CD4-positive, alpha-beta T cell treated with Interferon alpha-2 for 1 hour (primary cell): ENCODE measurements at regions not wholly inside any gene's neighbourhood (a gene's known extent, or its start where the extent isn't known, plus 50 kb on each side); places are given as distances from the start of the nearest gene placed in this dataset.
A peak's percentile ranks its signal among the peaks of the same experiment; 100 is the strongest.

Experiments used
- DNase-seq, 2 donors: peaks; one replicate each; pipeline ENCODE4 v3.0.0-alpha.2; 2020 to 2022

DNA sequence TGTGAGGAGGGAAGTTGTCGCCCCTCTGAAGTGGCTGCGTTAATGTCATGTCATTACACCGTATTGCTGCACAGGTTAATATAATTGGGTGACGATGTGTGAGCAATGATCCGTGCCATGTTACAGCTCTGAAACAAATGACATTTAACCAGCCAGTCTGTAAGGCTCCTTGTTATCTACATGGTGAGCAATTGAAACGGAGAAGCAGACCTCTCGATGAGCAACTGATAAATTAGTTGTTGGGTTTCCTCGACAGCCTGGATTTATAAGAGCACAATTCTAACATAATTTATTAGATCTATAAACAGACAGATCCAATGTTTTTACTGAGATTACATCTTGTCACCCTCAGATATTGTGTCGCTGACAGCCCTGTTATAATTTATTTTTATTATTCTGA lies 49.9 kb upstream of the MAFB start:
- DNase-seq, result no peak

DNA sequence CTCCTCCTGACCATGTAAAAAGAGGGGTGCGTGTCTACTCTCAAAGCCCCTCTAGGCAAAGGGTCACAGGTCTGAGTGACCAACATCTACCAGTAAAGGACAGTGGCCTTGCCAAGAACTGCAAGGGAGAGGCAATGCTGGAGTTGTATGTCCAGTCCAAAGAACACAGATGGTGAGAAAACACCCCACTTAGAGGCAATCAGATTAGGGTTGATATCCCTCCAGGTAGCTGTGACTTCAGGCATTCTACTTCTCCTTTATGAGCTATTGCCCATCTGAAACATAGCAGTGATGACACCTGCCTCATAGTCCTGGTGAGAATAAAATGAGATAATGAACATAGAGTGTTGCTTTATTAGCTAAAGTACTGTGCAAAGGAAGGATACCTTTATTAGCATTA lies 50.8 kb upstream of the MAFB start:
- DNase-seq, result no peak

DNA sequence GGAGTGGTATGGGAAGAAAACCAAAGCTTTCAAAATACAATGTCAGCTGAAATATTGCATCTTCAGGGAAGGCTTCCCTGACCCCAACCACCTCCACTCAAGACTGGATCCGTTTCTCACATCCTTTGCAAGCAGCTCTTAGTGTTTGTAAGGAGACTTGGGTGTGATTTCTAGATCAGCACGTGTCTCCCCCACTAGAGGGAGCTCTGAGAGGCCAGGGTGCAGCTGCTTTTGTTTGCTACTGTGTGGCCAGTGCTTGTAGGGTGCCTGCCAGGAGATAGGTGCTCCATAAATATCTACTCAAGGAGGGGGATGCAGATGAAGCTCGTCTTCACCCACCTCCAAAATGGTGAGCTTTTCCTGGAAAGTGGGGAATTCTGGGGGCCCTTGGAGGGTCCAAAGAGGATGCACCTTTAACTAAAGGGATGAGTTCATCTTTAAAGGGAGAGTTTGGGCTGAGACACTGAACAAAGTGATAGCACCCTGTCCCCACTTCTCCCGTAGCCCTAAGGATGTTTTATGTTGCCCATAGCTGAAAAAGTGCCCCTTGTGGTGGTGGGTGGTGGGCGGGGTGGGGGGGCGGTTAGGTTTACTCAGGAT lies 52.6 kb upstream of the MAFB start:
- peak; percentile 48 to 49 for DNase-seq

DNA sequence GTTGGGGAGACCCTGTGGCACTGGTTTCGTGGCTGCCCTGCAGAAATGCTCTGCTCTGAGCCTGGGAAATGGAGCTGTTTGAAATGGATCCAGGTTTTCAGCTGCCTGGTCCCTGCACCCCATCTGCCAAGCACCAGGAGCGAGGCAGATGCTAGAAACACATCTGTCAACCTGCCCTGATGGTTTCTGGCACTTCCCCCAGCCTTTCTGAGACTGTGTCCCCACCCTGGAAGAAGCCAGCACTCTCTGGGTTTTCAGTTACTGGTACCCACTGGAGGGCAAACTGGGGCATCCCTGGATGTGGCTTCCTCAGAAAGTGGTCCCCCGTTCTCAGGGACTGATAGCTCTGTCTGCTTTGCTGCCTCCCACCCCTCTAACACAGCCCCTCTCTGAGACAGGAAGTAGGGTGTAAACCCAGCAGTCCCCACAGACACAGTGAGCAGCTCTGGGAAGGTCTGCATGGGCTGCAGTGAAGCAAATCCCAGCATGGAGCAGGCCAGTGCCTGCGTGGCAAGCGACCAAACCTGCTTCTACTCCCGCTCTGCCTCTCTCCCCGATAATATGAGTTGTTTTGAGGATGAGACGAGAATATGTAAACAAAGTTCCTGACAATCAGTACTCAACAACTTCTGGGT lies 54.2 kb upstream of the MAFB start:
- no peak for DNase-seq

DNA sequence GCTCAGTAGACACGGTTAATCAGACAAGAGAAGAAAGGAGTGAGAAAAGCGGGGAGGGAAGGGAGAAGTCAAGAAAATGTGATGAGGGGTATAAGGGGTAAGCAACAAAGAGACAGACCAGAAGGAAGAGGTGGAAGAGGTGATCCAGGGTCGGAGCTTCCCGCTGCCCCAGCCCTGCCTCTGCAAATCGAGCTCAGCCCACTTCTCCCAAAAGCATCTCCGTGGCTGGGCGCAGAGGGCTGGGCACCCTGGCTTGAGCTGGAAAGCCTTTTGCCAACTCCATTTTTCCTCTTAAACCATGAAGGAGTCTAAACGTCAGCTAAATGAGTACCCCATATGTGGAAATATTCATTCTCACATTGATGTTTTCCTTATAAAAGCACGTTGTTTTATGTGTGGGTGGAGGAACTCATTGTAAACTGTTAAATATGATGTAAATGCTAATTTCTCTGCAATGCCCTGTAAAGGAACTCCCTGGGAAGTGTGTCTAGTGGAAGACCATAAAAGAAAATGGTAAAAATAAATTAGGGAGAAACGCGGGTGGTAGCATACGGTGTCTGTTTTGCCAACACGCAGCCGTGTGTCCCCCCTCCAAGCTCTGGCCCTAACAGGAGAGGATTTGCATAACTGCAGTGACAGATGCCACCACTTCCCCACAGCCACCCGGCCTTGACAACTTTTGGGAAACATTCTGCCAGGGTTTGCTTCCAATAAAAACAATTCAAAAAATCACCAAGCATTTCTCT lies 55.2 kb upstream of the MAFB start:
- DNase-seq, result no peak

DNA sequence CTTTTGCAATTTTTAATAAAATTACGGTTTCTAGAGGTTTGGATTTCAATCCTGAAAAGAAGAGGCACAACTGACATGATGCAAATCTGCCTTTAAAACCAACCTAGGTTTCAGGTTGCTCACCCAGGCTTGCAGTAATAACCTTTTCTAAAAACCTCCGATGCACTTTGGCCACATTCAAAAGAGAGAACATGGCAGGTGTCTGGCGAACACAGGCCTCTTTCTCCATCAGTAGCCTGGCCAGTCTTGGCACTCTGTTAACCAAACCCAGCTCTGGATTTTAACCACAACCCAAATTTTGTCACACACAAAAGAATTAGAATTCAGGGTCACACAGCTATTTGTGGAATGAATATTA lies 55.8 kb upstream of the MAFB start:
- DNase-seq, result no peak

DNA sequence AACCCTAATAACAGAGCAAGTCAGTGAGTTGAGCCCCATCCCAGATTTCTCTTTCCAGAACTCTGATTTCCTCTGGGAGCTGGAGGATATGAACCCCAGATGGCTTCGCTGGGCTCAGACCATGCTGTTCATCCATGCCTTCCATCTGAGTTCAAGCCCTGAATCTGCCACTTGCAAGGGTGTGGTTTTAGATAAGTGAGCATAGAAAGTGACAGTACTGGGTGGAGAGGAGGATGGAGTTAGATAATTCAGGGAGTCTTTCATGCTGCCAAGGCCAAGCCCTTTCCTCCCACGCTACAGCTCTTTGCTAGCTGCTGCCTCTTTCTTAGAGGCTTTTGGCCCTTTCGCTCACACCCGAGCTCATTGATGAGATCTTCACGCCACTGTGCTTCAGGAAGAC lies 57.2 kb upstream of the MAFB start:
- no peak for DNase-seq

DNA sequence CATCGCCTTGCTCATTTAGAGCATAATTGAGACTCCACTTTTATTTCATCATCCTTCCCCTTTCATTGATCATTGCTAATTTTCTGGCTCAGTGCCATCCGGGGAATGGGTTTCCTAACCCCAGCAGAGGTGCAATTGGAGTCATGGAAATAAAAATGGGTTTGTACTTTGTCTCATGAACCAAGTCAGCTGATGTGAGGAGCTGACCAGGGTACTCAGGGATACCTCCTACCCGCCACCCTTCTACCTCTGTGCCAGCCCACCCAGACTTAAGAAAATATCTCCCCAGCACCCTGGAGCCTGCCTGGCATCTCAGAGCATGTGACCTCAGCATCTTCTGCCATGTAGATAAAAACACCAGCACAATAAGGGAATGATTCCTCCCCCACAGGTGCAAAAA lies 59.1 kb upstream of the MAFB start:
- no peak for DNase-seq

DNA sequence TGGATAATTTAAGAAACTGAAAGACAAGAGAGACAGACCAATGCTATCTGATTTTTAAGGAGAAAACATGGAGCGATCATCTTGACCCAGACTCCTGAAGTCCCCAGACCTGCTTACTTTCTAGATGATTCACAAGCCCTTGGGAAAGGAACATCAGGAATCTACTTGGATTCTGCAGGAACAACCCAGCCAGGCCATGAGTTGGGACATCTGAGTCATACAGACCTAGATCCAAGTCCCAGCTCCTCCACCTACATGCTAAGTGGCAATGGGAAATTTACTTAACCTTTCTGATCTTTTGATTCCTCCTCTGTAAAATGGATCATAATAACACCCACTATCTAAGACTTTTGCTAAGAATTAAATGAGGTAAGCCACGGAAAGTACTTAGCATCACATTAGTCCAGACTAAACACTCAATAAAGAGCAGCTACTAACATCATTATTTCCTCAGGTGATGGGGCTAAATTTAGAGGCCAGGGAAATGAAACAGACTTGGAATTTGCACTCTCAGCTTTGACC lies 61.0 kb upstream of the MAFB start:
- DNase-seq, result no peak

DNA sequence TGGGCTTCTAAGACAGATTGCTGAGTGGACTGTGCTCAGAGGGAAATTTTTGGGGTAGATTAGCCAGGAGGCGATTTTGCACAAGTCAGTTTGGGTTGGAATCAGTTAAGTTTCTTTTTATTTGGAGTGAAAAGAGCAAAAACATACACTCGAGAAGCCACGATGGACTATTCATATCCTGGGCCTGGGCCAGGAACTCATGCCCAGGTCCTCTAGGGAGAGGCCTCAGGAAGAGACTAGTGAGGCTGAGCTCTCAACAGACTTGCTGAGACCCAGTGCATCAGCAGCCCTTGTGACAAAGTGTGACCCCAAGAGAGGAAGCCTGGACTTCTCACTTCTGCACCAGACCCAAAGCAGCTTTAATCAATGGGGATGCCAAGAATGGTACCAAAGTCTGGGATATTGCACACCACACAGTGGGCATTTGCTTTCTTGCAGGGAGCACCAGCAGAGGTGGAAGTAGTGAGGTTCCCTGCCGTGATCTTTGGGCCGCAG lies 61.6 kb upstream of the MAFB start:
- DNase-seq, result no peak

DNA sequence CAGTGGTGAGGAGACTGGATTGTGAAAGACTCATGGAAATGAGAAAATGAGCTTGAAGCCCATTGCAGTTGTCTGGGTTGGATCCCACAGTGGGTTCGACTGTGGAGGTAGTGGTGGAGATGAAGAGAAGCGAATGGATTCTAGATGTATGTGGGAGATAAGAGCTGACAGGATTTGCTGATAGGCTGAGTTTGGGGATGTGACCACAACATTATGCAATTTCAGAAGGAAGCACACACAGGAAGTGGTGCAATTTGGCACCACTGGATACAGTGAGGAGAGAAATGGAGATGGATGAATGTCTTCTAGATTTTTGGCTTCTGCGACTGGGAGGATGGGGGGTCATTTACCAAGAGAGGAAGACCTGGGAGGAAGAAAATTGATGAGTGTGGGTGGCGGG lies 64.4 kb upstream of the MAFB start:
- DNase-seq, result no peak

DNA sequence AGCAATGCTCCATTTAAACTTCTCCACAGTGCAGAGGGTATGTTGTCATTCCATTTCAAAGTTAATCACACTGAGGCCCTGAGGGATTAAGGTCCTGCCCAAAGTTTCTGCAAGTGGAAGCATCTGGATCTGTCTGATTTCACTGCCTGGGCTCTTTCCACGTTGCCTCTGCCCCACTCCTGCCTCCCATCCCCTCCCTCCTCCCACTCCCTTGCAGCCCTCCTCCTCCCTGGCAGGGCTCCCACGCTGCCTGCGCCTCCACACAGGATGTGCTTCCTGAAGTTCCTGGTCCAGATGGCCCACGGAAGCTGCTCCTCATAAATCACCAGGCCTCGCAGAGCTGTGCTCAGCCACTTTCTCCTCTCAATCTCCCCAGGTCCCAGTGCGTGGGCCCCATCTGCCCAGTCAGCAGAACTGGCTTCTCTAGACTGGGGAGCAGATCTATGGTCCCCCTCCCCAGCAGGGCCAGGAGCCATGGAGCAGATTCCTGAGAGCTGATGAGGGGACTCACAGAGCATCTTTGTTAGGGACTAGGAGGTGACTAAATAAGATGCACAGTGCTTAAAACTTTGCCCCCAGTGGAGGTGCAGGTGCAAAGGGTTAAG lies 65.4 kb upstream of the MAFB start:
- no peak for DNase-seq

DNA sequence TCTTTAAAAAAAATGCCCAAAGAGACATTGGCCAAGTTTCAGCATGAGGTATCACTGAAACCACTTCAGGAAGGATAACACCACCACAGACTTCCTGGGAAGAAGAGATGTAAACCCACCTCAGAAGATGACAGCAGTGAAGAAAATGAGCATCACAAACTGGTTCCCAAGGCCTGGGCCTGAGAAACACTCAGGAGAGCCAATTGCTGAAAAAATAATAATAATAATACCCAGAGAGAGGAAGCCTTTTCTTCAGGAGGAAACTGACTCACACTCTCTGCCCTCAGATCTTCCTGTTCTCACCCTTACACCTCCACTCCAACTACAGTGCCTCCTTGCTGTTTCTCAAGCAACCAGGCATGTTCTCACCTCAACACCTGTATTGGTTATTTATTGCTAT lies 68.1 kb upstream of the MAFB start:
- peak in 1 of 2 donors; percentile 30 for DNase-seq

DNA sequence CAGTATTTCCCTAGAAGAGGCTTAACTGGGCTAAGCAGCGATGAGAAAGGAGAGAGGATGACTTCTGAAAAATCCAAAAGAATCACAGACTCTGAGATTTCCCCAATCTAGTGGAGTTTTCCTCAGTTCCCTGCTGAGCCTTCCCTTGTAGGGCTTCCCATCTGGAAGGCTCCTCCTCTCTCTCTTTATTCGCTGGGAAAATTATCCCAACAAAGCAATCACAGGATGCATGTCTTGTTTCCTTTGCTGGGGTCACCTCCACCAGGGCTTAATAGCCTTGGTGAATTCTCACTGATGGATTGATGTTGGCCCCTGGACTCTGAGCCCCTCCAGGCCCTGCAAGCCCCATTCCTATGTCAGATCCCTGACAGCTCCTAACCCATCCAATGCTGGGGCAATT lies 69.8 kb upstream of the MAFB start:
- DNase-seq, result no peak

DNA sequence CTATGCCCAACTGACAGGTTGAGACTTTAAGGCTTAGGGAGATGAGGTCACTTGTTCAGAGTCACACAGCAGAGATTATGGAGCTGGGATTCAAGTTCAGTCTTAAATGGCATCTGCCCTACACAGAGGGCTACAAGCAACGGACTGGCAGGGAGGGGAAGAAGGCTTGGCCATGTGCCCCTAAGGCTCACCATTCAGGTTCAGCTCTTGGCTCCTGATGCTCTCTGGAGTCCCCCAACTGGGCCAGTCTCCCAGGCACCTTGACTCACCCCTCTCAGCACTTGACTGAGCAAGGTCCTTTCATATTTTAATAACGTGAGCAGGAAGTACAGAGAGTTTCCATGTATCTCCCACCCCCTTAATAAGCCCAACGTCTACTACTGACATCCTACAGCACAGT lies 71.4 kb upstream of the MAFB start:
- no peak for DNase-seq

DNA sequence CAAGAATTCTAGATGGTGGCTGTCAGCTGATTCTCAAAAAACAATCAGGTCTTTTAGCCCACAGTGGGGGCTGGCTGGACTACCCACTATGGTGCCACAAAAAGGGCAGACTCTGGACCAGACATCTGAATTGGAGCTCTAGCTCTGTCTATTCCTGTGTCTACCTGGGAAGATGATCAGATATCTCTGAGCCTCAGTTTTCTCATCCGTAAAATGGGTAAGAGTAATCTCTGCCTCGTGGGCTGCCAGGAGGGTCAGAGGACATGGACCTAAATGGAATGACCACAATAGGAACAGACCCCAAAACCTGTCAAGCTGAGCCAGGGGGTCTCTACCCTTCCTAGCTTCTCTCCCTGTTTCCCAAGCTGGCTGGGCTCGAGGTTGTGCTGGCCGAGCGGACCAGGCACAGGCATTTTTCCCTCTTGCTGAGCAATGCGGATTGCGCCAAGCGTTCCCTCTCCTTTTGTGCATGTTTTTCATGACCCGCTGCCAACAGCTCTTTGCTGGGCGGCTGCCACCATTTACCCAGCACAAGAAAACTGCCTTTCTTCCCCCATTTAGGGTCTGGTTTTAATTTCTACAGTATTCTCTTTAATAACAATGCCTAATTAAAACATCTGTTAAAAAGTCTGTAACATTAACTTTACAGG lies 74.7 kb upstream of the MAFB start:
- no peak for DNase-seq

DNA sequence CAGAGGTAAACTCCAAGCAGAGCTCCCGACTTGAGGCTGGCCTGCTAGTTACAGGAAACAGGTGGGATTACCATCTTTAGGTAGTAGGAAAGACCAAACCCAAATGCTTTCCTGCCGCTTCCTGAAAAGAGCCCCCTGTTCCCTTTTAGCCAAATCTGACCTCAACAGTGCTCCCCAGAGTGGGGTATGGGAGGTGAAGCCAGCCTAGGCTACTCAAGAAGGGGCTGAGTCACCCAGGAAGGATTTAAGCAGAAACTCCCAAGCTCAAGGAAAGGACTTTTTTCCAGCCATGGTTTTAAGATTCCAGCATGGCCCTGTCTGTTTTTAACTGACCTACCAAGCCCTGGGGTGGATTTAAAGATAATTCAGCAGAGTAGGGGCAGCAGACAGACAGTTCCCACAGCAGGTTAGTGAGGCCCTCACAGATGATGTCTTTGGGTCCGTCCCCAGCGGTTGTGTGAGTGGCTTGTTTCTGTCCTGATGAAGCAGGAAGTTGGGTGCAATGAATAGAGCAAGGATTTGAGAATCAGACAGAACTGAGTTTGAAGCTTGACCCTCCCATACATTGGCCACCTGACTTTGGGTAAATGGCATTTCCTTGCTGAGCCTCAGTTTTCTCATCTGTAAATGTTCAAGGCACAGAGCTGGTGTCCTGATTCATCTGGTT lies 76.9 kb upstream of the MAFB start:
- DNase-seq, result no peak

DNA sequence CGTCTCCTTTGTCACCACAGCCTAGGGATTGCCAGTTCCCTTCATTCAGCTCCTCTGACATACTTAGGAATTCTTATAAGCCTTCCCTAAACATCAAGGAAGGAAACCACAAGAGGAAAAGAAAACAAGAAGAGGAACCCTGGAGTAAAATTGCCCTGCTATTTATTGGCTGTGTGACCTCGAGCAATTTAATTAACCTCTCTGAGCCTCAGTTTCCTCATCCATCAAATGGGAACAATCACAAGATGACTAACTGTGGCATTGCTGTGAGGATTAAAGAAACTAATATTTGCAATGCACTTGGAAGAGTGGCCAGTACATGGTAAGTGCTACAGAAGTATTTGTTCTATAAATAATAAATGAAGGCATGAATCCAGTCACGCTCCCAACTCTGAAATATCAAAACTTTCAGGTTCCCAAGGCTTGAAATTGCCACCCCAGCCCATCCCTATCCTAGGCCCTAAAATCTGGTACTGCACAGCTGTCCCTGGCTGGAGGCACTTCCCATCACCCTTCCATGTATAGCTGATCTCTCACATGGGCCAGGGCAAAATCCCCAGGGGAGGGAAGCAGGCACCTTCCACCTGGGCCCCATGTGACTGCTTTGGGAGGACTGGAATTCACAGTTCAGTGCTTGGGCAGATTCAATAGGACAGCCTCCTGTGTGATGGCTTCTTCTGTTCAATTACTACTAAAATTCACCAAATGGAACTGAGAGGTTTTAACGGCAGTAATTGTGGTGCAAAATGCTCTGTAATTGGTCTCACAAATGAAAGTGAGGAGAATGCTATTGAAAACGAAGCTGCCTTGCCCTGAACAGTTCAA lies 78.0 kb upstream of the MAFB start:
- DNase-seq, result no peak

DNA sequence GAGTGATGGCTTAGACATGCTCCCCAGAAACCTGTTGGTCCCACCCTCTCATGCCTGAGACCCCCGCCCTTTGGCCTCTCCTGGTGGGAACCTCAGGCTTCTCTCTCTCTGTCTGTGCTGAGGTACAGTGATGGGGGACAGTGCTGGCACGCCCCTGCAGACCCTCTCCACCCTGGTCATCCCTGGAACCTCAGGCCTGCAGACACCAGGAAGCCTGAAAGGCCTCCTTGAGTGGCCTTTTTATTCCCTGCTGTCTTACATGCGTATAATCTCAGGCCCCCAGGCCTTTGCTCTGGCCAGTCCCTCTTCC lies 78.5 kb upstream of the MAFB start:
- no peak for DNase-seq

DNA sequence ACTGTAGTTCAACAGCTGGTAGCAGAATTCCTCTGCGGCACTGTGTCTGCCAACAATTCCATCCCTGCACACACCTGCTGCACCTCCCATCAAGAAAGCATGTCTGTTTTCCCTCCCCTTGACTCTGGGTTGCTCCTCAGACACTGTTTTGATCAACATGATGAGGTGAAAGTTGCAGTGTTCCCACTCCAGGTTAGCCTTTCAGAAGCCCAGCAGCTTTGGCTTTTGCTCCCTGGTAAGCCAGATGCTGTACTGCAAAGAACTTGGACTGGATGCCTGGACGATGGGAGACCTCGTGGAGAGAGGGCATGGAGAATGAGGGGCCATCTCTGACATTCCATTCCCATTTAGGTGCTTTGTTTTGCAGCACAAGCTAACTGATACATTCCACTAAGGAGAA lies 79.1 kb upstream of the MAFB start:
- DNase-seq, result no peak

DNA sequence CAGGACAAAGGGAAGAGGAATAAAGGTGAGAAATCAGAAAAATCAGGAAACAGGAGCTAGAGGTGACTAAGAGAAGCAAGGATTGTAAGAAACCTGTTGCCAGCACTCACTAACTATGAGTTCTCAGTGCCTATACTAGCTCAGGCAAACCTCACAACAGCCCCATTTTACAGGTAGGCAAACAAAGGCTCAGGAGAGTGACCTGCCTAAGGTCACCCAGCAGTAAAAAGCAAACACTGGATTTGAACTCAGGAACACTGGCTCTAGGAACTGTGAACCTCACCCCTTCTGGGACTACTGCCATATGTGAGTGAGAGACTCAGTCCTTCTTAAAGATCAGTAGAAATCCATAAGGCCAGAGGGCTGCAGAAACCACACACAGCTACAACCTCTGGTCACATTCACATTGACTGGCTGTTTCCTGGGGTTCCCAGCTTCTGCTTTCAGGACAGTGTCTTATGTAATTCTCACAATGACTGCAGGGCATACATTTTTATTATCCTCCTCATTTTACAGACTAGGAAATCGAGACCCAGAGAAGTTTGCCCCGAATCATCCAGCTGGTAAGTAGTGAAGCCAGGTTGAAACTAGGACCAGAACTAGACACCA lies 80.7 kb upstream of the MAFB start:
- DNase-seq, result no peak
